ENCODE measurements at regions not wholly inside any gene's neighbourhood (a gene's known extent, or its start where the extent isn't known, plus 50 kb on each side); places are given as distances from the start of the nearest gene placed in this dataset.

DNA sequence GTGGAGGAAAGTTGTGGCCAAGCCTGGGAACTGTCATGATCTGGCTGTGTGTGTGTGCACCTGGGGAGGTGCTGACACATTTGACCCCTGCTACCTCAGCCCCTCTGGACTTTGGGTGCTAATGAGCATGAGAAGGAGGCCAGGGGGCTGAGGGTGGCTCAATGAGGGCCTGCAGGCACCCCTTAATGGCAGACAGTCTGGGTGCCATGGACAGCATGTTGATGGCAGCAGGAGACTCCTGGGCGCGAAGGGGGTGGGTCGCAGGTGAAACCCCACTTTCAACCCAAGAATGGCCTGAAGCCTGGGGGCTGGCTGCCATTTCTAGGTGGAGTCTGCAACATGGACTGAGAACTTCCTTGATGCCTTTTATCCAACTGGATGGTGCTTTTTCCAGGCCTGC lies 216.4 kb upstream of the TRPC4 start:
- no peak overlapping the region for H3K4me3 ChIP-seq (ENCODE audit: low read length)
- no peak overlapping the region for H3K27ac ChIP-seq (ENCODE audit: low read length)

GRCh38 chr13:38073931-38074330 lies 204.4 kb upstream of the TRPC4 start:
- Histone ChIP-seq H3F3A (ENCODE audit: insufficient read depth, low read length, poor library complexity, severe bottlenecking) (no peaks in the 10 kb centered on the region), H2AFZ (ENCODE audit: low read depth, low read length) (no peak overlapping the region), H3K27ac (ENCODE audit: low read length) (peak overlapping the region; percentile 7), H3K36me3 (ENCODE audit: insufficient read depth, low read length) (no peaks in the 10 kb centered on the region), H3K9me3 (ENCODE audit: low read length) (peaks cover 4% of the 10 kb centered on the region), H3K9ac (ENCODE audit: low read length) (no peak overlapping the region), H3K9me2 (ENCODE audit: insufficient read depth, low read length) (no peaks in the 10 kb centered on the region), H4K20me1 (ENCODE audit: insufficient read depth) (no peaks in the 10 kb centered on the region), H3K4me2 (ENCODE audit: low read length) (no peak overlapping the region), H3K4me3 (ENCODE audit: low read length) (no peak overlapping the region), H3K27me3 (ENCODE audit: insufficient read depth, low read depth, low read length) (no peaks in the 10 kb centered on the region), H3K79me2 (replicated peaks; ENCODE audit: insufficient read depth, low read length) (no peaks in the 10 kb centered on the region)
- TF ChIP-seq RAD21 (conservative IDR thresholded peaks at IDR 0.05) (no peak), EP300 (conservative IDR thresholded peaks at IDR 0.05; ENCODE audit: poor library complexity, severe bottlenecking) (no peak), POLR2AphosphoS5 (IDR thresholded peaks at IDR 0.05) (peak; percentile 15), SMC3 (conservative IDR thresholded peaks at IDR 0.05; ENCODE audit: poor library complexity) (no peak), EZH2 (IDR thresholded peaks at IDR 0.05; ENCODE audit: borderline replicate concordance, insufficient read depth, low read length, poor library complexity, severe bottlenecking) (no peak), REST (IDR thresholded peaks at IDR 0.05; ENCODE audit: borderline replicate concordance) (peak; percentile 92), TAF1 (IDR thresholded peaks at IDR 0.05; ENCODE audit: low read depth) (no peak), MXI1 (conservative IDR thresholded peaks at IDR 0.05; ENCODE audit: poor library complexity, severe bottlenecking) (no peak)
- TF ChIP-seq, protein P1, sequence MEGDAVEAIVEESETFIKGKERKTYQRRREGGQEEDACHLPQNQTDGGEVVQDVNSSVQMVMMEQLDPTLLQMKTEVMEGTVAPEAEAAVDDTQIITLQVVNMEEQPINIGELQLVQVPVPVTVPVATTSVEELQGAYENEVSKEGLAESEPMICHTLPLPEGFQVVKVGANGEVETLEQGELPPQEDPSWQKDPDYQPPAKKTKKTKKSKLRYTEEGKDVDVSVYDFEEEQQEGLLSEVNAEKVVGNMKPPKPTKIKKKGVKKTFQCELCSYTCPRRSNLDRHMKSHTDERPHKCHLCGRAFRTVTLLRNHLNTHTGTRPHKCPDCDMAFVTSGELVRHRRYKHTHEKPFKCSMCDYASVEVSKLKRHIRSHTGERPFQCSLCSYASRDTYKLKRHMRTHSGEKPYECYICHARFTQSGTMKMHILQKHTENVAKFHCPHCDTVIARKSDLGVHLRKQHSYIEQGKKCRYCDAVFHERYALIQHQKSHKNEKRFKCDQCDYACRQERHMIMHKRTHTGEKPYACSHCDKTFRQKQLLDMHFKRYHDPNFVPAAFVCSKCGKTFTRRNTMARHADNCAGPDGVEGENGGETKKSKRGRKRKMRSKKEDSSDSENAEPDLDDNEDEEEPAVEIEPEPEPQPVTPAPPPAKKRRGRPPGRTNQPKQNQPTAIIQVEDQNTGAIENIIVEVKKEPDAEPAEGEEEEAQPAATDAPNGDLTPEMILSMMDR (IDR thresholded peaks at IDR 0.05; ENCODE audit: poor library complexity, severe bottlenecking) = no peak

More for the DNA sequence above, 216.4 kb upstream of the TRPC4 start:
- peaks cover 6% of the 10 kb centered on the region for H3K9me3 ChIP-seq (ENCODE audit: low read length)
- H3K9ac ChIP-seq (ENCODE audit: low read length) = no peak overlapping the region
- no peaks in the 10 kb centered on the region for H3F3A ChIP-seq (ENCODE audit: insufficient read depth, low read length, poor library complexity, severe bottlenecking)
- H3K4me2 ChIP-seq (ENCODE audit: low read length) = no peak overlapping the region
- no peaks in the 10 kb centered on the region for H3K36me3 ChIP-seq (ENCODE audit: insufficient read depth, low read length)
- H2AFZ ChIP-seq (ENCODE audit: low read depth, low read length) = no peak overlapping the region
- no peaks in the 10 kb centered on the region for H3K79me2 ChIP-seq (replicated peaks; ENCODE audit: insufficient read depth, low read length)
- no peaks in the 10 kb centered on the region for H4K20me1 ChIP-seq (ENCODE audit: insufficient read depth)
- TF ChIP-seq, protein P1 (IDR thresholded peaks at IDR 0.05; ENCODE audit: poor library complexity, severe bottlenecking) = no peak
- TF ChIP-seq EZH2 (IDR thresholded peaks at IDR 0.05; ENCODE audit: borderline replicate concordance, insufficient read depth, low read length, poor library complexity, severe bottlenecking) = no peak
- TF ChIP-seq REST (IDR thresholded peaks at IDR 0.05; ENCODE audit: borderline replicate concordance) = no peak
- TF ChIP-seq TAF1 (IDR thresholded peaks at IDR 0.05; ENCODE audit: low read depth) = no peak
- no peak for TF ChIP-seq SMC3 (conservative IDR thresholded peaks at IDR 0.05; ENCODE audit: poor library complexity)
- no peak for TF ChIP-seq RAD21 (conservative IDR thresholded peaks at IDR 0.05)
- no peak for TF ChIP-seq MXI1 (conservative IDR thresholded peaks at IDR 0.05; ENCODE audit: poor library complexity, severe bottlenecking)
- TF ChIP-seq POLR2AphosphoS5 (IDR thresholded peaks at IDR 0.05) = no peak
- TF ChIP-seq EP300 (conservative IDR thresholded peaks at IDR 0.05; ENCODE audit: poor library complexity, severe bottlenecking) = no peak
- H3K9me2 ChIP-seq (ENCODE audit: insufficient read depth, low read length) = no peaks in the 10 kb centered on the region
- H3K27me3 ChIP-seq (ENCODE audit: insufficient read depth, low read depth, low read length) = no peaks in the 10 kb centered on the region
